ENCODE measurements at regions not wholly inside any gene's neighbourhood (a gene's known extent, or its start where the extent isn't known, plus 50 kb on each side); places are given as distances from the start of the nearest gene placed in this dataset.

GRCh38 chr22:19638282-19639015 is 75.9 kb upstream of the SEPTIN5 start:
- TF ChIP-seq CTCF (IDR thresholded peaks at IDR 0.05; ENCODE audit: low read depth, low read length) = no peak
- H3K4me3 ChIP-seq (ENCODE audit: low read depth, low read length) = no peak overlapping the region

- H3K4me3 ChIP-seq (ENCODE audit: low read depth, low read length) = no peak overlapping the region
- TF ChIP-seq CTCF (IDR thresholded peaks at IDR 0.05; ENCODE audit: low read depth, low read length) = no peak
Observed at GRCh38 chr22:19639610-19640135, 74.6 kb upstream of the SEPTIN5 start.

GRCh38 chr22:19640306-19640705 is 74.0 kb upstream of the SEPTIN5 start:
- no peak for TF ChIP-seq CTCF (IDR thresholded peaks at IDR 0.05; ENCODE audit: low read depth, low read length)
- H3K4me3 ChIP-seq (ENCODE audit: low read depth, low read length) = no peak overlapping the region

DNA sequence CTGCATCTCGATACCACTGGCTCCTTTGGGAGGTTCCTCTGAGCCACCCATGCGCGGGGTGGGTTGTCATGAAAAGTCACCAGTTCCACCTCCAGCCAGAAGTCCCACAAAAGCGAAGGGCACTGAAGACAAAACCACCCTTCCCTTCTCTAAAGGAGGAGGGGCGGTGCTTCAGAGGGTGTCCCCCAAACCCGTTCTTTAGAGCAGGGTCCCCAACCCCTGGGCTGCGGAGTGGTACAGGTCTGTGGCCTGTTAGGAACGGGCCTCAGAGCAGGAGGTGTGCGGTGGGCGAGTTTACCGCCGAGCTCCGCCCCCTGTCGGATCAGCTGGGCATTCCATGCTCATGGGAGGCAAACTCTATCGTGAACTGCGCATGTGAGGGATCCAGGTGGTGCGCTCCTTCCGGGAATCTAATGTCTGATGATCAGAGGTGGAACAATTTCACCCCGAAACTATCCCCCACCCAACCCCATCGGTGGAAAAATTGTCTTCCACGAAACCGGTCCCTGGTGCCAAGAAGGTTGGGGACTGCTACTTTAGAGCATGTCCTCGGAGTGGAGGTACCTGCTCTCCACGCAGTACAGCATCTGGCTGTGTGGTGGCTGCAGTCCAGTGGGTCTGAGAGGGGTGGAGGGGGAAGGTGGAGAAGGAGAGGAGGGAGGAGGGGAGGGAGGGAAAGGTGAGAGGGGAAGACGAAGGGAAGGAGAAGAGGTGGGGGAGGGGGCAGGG is 72.9 kb upstream of the SEPTIN5 start:
- TF ChIP-seq CTCF (IDR thresholded peaks at IDR 0.05; ENCODE audit: low read depth, low read length) = peak; percentile 50

GRCh38 chr22:19641983-19642451 is 72.3 kb upstream of the SEPTIN5 start:
- no peak for TF ChIP-seq CTCF (IDR thresholded peaks at IDR 0.05; ENCODE audit: low read depth, low read length)
- no peak overlapping the region for H3K4me3 ChIP-seq (ENCODE audit: low read depth, low read length)

More for the DNA sequence above, 72.9 kb upstream of the SEPTIN5 start:
- H3K4me3 ChIP-seq (ENCODE audit: low read depth, low read length) = no peak overlapping the region

DNA sequence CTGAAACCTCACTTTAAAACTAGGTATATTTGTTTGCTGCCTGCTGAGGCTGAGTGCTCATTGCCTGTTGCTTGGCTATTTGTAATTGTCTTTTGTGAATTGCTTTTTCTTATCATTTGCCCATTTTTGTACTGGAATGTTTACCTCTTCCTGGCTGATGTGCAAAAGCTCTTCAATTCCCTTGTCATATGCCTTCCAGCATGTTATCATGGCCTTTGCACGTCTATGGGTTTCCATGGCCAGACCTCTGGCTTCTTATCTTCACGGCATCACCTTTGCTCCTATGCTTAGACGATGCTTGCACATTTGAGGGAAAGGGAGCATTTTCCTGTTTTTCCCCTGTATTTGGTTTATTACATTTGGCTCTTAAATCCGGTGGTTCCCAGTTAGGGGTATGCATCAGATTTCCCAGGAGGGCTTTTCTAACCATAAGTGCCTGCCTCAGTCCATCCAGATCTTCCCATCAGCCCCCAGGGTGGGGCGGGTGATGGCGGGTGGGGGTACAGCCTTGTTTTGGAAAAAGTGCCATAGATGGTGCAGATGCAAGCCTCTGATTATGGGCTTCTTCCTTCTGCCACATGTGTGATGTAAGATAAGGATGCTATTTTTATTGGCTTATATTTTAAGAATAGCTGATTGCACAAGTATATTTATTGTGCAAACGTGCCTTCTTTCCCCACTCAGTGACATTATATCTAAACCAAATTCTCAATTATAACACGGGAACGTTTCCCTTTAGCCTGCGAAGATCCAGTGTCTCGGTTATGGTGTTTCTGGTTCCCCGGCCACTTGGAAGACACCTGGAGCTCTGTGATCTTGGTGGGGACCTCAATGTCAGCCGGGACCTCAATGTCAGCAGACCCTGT is 70.6 kb upstream of the SEPTIN5 start:
- H3K4me3 ChIP-seq (ENCODE audit: low read depth, low read length) = no peak overlapping the region
- no peak for TF ChIP-seq CTCF (IDR thresholded peaks at IDR 0.05; ENCODE audit: low read depth, low read length)

Measured in WI38 (cell line).